HG03066 (cell line): ENCODE measurements at regions not wholly inside any gene's neighbourhood (a gene's known extent, or its start where the extent isn't known, plus 50 kb on each side); places are given as distances from the start of the nearest gene placed in this dataset.

ENCODE experiments used
- ATAC-seq: cut with Tn5 transposase; IDR thresholded peaks from one replicate; pipeline ENCODE4 v1.9.1; 2021; ENCODE audit warnings: low read depth; ENCODE audit not compliant: unreplicated experiment

GRCh38 chr9:116075191-116075590, 78.4 kb upstream of the PAPPA start:
- no peak for ATAC-seq

GRCh38 chr9:116078640-116079039, 75.0 kb upstream of the PAPPA start:
- ATAC-seq, result no peak

- no peak for ATAC-seq
Observed at GRCh38 chr9:116080561-116080960, 73.0 kb upstream of the PAPPA start.

GRCh38 chr9:116081435-116082115, 72.0 kb upstream of the PAPPA start:
- no peak for ATAC-seq

GRCh38 chr9:116083837-116084236, 69.8 kb upstream of the PAPPA start:
- no peak for ATAC-seq

GRCh38 chr9:116084497-116084896, 69.1 kb upstream of the PAPPA start:
- ATAC-seq, result no peak

- ATAC-seq, result no peak
Observed at GRCh38 chr9:116087246-116087645, 66.3 kb upstream of the PAPPA start.

GRCh38 chr9:116087751-116088194, 65.8 kb upstream of the PAPPA start:
- ATAC-seq, result no peak

- no peak for ATAC-seq
Observed at GRCh38 chr9:116088396-116088795, 65.2 kb upstream of the PAPPA start.

GRCh38 chr9:116090030-116090770, 63.4 kb upstream of the PAPPA start:
- ATAC-seq, result no peak

GRCh38 chr9:116094846-116095245, 58.7 kb upstream of the PAPPA start:
- no peak for ATAC-seq

- ATAC-seq, result no peak
Observed at GRCh38 chr9:116095403-116095802, 58.2 kb upstream of the PAPPA start.

- no peak for ATAC-seq
Observed at GRCh38 chr9:116096046-116096445, 57.5 kb upstream of the PAPPA start.

- no peak for ATAC-seq
Observed at GRCh38 chr9:116096853-116097252, 56.7 kb upstream of the PAPPA start.

- no peak for ATAC-seq
Observed at GRCh38 chr9:116098476-116098875, 55.1 kb upstream of the PAPPA start.

GRCh38 chr9:116099821-116100220, 53.8 kb upstream of the PAPPA start:
- no peak for ATAC-seq

GRCh38 chr9:116100711-116101121, 52.9 kb upstream of the PAPPA start:
- no peak for ATAC-seq

GRCh38 chr9:116101516-116101915, 52.1 kb upstream of the PAPPA start:
- no peak for ATAC-seq

GRCh38 chr9:116102596-116102995, 51.0 kb upstream of the PAPPA start:
- ATAC-seq, result no peak
